Activated CD4-positive, alpha-beta T cell treated with anti-CD3 and anti-CD28 coated beads, Interleukin-2, amount 10 ng/mL, durations not matched to agents 7 days and 5 days (primary cell): ENCODE measurements at regions not wholly inside any gene's neighbourhood (a gene's known extent, or its start where the extent isn't known, plus 50 kb on each side); places are given as distances from the start of the nearest gene placed in this dataset.
"Not testable (repeated sequence)": the region's sequence is repeated elsewhere in the genome, so short reads cannot be mapped to it uniquely, and the experiment has no call there.

Experiments used
- CTCF ChIA-PET: fragments of 350-600 bp; sonication (Branson Sonifier 250); formaldehyde crosslinking; loops from one replicate; lab custom pipeline; 2021; ENCODE audit warnings: antibody characterized with exemption; lab: Charles Lee
- POLR2A ChIA-PET: fragments of 350-600 bp; sonication (Branson Sonifier 250); formaldehyde crosslinking; loops from one replicate; lab custom pipeline; 2021; ENCODE audit warnings: antibody characterized with exemption; lab: Charles Lee
- DNase-seq: peaks from one replicate; pipeline ENCODE4 v3.0.0-alpha.2; 2020
- H3K27ac Mint-ChIP-seq: one replicate; pipeline ENCODE4 v1.8.0; 2021; ENCODE audit warnings: mild to moderate bottlenecking, moderate library complexity, mixed read lengths
- H3K27me3 Mint-ChIP-seq: one replicate; pipeline ENCODE4 v1.8.0; 2021; ENCODE audit warnings: mixed read lengths
- H3K36me3 Mint-ChIP-seq: one replicate; pipeline ENCODE4 v1.8.0; 2021; ENCODE audit warnings: low read depth, mixed read lengths
- H3K4me1 Mint-ChIP-seq: one replicate; pipeline ENCODE4 v1.8.0; 2021; ENCODE audit warnings: mixed read lengths
- H3K4me3 Mint-ChIP-seq: one replicate; pipeline ENCODE4 v1.8.0; 2021; ENCODE audit warnings: mild to moderate bottlenecking, moderate library complexity, mixed read lengths
- H3K9me3 Mint-ChIP-seq: one replicate; pipeline ENCODE4 v1.8.0; 2021; ENCODE audit warnings: mixed read lengths

GRCh38 chr1:187563191-187563590 lies 734.4 kb downstream of the PLA2G4A start:
- Mint-ChIP-seq H3K27me3 (no peaks in the 10 kb centered on the region), H3K36me3 (no peaks in the 10 kb centered on the region), H3K9me3 (no peaks in the 10 kb centered on the region), H3K27ac (no peak overlapping the region), H3K4me1 (no peaks in the 10 kb centered on the region), H3K4me3 (no peak overlapping the region)
- ChIA-PET CTCF (no interaction called here), POLR2A (no interaction called here)
- DNase-seq = no peak

GRCh38 chr1:187566354-187566753 lies 737.6 kb downstream of the PLA2G4A start:
- peaks cover 2% of the 10 kb centered on the region for H3K9me3 Mint-ChIP-seq
- no peak overlapping the region for H3K4me3 Mint-ChIP-seq
- H3K27me3 Mint-ChIP-seq = no peaks in the 10 kb centered on the region
- CTCF ChIA-PET = no interaction called here
- H3K4me1 Mint-ChIP-seq = no peaks in the 10 kb centered on the region
- H3K27ac Mint-ChIP-seq = no peak overlapping the region
- POLR2A ChIA-PET = no interaction called here
- DNase-seq = no peak
- no peaks in the 10 kb centered on the region for H3K36me3 Mint-ChIP-seq

GRCh38 chr1:187568067-187568466 lies 739.3 kb downstream of the PLA2G4A start:
- DNase-seq = no peak

GRCh38 chr1:187570166-187570565 lies 741.4 kb downstream of the PLA2G4A start:
- H3K27ac Mint-ChIP-seq = no peak overlapping the region
- H3K9me3 Mint-ChIP-seq = peaks cover 2% of the 10 kb centered on the region
- POLR2A ChIA-PET = no interaction called here
- H3K27me3 Mint-ChIP-seq = no peaks in the 10 kb centered on the region
- H3K36me3 Mint-ChIP-seq = no peaks in the 10 kb centered on the region
- CTCF ChIA-PET = no interaction called here
- H3K4me3 Mint-ChIP-seq = no peak overlapping the region
- no peak for DNase-seq
- H3K4me1 Mint-ChIP-seq = no peaks in the 10 kb centered on the region

More at GRCh38 chr1:187568067-187568466, 739.3 kb downstream of the PLA2G4A start:
- ChIA-PET POLR2A (no interaction called here), CTCF (no interaction called here)
- Mint-ChIP-seq H3K4me1 (no peaks in the 10 kb centered on the region), H3K4me3 (no peak overlapping the region), H3K36me3 (no peaks in the 10 kb centered on the region), H3K27ac (no peak overlapping the region), H3K27me3 (no peaks in the 10 kb centered on the region), H3K9me3 (peaks cover 2% of the 10 kb centered on the region)

- Mint-ChIP-seq H3K27me3 (no peaks in the 10 kb centered on the region), H3K36me3 (no peaks in the 10 kb centered on the region), H3K4me3 (no peak overlapping the region), H3K27ac (no peak overlapping the region), H3K4me1 (no peaks in the 10 kb centered on the region), H3K9me3 (peaks cover 2% of the 10 kb centered on the region)
- ChIA-PET POLR2A (no interaction called here), CTCF (no interaction called here)
- no peak for DNase-seq
These were observed 748.9 kb downstream of the PLA2G4A start for GRCh38 chr1:187577610-187578009.

GRCh38 chr1:187588917-187589316 lies 760.2 kb downstream of the PLA2G4A start:
- no peaks in the 10 kb centered on the region for H3K27me3 Mint-ChIP-seq
- POLR2A ChIA-PET = no interaction called here
- peaks cover 2% of the 10 kb centered on the region for H3K9me3 Mint-ChIP-seq
- no peaks in the 10 kb centered on the region for H3K4me1 Mint-ChIP-seq
- no peaks in the 10 kb centered on the region for H3K36me3 Mint-ChIP-seq
- CTCF ChIA-PET = no interaction called here
- no peak overlapping the region for H3K27ac Mint-ChIP-seq
- H3K4me3 Mint-ChIP-seq = no peak overlapping the region
- DNase-seq = no peak

- peaks cover 10% of the 10 kb centered on the region for H3K9me3 Mint-ChIP-seq
- no peaks in the 10 kb centered on the region for H3K4me1 Mint-ChIP-seq
- H3K36me3 Mint-ChIP-seq = no peaks in the 10 kb centered on the region
- no peak overlapping the region for H3K4me3 Mint-ChIP-seq
- no peak overlapping the region for H3K27ac Mint-ChIP-seq
- DNase-seq = no peak
- CTCF ChIA-PET = no interaction called here
- H3K27me3 Mint-ChIP-seq = no peaks in the 10 kb centered on the region
- POLR2A ChIA-PET = no interaction called here
These were observed 777.0 kb downstream of the PLA2G4A start for GRCh38 chr1:187605736-187606135.

- H3K27ac Mint-ChIP-seq, DNase-seq, H3K36me3 Mint-ChIP-seq, H3K9me3 Mint-ChIP-seq, CTCF ChIA-PET, POLR2A ChIA-PET, H3K27me3 Mint-ChIP-seq, H3K4me1 Mint-ChIP-seq, H3K4me3 Mint-ChIP-seq: not testable (repeated sequence)
These were observed 787.3 kb downstream of the PLA2G4A start for GRCh38 chr1:187615853-187616735.

- POLR2A ChIA-PET, H3K36me3 Mint-ChIP-seq, H3K27ac Mint-ChIP-seq, H3K9me3 Mint-ChIP-seq, DNase-seq, H3K27me3 Mint-ChIP-seq, H3K4me1 Mint-ChIP-seq, H3K4me3 Mint-ChIP-seq, CTCF ChIA-PET: not testable (repeated sequence)
These were observed 788.1 kb downstream of the PLA2G4A start for GRCh38 chr1:187616830-187617229.

- Mint-ChIP-seq H3K4me1 (no peaks in the 10 kb centered on the region), H3K36me3 (no peaks in the 10 kb centered on the region), H3K9me3 (peaks cover 6% of the 10 kb centered on the region), H3K4me3 (no peak overlapping the region), H3K27ac (no peak overlapping the region), H3K27me3 (no peaks in the 10 kb centered on the region)
- no peak for DNase-seq
- CTCF ChIA-PET = no interaction called here
- POLR2A ChIA-PET = no interaction called here
These were observed 789.0 kb downstream of the PLA2G4A start for GRCh38 chr1:187617776-187618175.

- CTCF ChIA-PET = interaction anchor here (0.6 kb wide), 1 partner anchor 206 kb away, joined by 3 read pairs; no protein-coding TSS in a partner anchor
- Mint-ChIP-seq H3K4me3 (no peak overlapping the region), H3K9me3 (peaks cover 6% of the 10 kb centered on the region), H3K27me3 (no peaks in the 10 kb centered on the region), H3K27ac (no peak overlapping the region), H3K4me1 (no peaks in the 10 kb centered on the region), H3K36me3 (no peaks in the 10 kb centered on the region)
- no peak for DNase-seq
- POLR2A ChIA-PET = no interaction called here
These were observed 790.4 kb downstream of the PLA2G4A start for GRCh38 chr1:187619175-187619574.

- Mint-ChIP-seq H3K27ac (no peak overlapping the region), H3K9me3 (peaks cover 6% of the 10 kb centered on the region), H3K36me3 (no peaks in the 10 kb centered on the region), H3K27me3 (no peaks in the 10 kb centered on the region), H3K4me3 (no peak overlapping the region), H3K4me1 (no peaks in the 10 kb centered on the region)
- no peak for DNase-seq
- ChIA-PET POLR2A (no interaction called here), CTCF (no interaction called here)
These were observed 793.2 kb downstream of the PLA2G4A start for GRCh38 chr1:187621951-187622350.

GRCh38 chr1:187622545-187622944 lies 793.8 kb downstream of the PLA2G4A start:
- no peak for DNase-seq
- ChIA-PET POLR2A (no interaction called here), CTCF (no interaction called here)
- H3K27me3 Mint-ChIP-seq = no peaks in the 10 kb centered on the region
- H3K4me1 Mint-ChIP-seq = no peaks in the 10 kb centered on the region
- H3K36me3 Mint-ChIP-seq = no peaks in the 10 kb centered on the region
- no peak overlapping the region for H3K27ac Mint-ChIP-seq
- H3K4me3 Mint-ChIP-seq = no peak overlapping the region
- H3K9me3 Mint-ChIP-seq = peaks cover 6% of the 10 kb centered on the region
